GM21786 (cell line): ENCODE measurements at regions not wholly inside any gene's neighbourhood (a gene's known extent, or its start where the extent isn't known, plus 50 kb on each side); places are given as distances from the start of the nearest gene placed in this dataset.

Source experiments
- ATAC-seq: cut with Tn5 transposase; IDR thresholded peaks from one replicate; pipeline ENCODE4 v1.9.1; 2021; ENCODE audit not compliant: unreplicated experiment

DNA sequence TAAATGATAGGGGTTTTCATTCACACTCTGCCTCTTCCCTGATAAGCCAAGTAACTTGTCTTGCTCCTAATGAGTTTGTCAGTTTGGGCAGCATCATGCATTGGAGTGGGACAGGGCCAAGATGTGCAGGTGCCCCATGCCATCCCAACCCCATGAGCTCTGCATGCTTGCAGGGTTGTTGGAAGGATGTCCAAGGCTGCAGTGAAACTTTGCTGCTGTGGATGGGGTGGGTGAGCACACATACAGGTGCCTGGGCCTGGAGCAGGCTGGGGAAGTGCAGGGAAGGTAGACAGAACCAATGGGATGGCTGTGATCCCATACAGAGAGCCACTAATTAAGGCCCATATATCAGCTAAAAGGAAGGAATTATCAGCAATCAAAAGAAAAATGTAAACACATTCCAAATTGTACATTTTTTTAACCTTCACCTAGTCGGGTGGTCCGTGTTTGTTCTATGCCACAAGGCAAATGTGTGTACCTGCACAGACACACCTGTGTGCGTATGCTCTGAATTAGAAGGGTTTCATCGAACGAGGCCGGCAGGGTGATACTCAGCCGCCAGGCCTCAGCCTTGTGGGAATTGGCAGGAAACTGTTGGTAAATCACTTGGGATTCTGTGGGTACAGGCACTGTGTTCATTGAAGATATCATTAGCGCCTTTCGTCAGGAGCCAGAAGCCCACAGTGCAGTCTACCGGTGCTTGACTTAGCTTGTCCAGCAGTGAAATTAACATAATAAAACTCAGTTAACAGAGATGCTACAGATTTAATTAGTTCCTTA, 342.9 kb downstream of the MYCN start:
- no peak for ATAC-seq

DNA sequence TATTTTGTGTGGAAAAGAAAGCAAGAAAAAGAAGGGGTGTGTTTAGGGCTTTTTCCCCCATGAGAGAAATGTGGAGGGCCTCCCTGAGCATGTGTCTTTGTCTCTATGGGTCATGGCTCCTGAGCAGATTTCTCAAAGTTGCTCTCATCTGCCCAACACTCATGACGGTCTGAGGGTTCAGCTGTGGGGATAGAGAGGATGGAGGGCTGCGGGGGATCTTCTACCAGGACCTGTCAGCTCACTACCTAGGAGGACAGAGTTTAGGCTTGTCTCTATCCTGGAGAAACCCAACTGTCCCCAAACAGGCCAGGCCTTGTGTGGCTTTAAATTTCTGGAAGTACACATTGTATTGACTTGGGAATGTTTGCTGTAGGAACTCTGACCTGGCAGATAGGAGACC, 342.2 kb downstream of the MYCN start:
- no peak for ATAC-seq

DNA sequence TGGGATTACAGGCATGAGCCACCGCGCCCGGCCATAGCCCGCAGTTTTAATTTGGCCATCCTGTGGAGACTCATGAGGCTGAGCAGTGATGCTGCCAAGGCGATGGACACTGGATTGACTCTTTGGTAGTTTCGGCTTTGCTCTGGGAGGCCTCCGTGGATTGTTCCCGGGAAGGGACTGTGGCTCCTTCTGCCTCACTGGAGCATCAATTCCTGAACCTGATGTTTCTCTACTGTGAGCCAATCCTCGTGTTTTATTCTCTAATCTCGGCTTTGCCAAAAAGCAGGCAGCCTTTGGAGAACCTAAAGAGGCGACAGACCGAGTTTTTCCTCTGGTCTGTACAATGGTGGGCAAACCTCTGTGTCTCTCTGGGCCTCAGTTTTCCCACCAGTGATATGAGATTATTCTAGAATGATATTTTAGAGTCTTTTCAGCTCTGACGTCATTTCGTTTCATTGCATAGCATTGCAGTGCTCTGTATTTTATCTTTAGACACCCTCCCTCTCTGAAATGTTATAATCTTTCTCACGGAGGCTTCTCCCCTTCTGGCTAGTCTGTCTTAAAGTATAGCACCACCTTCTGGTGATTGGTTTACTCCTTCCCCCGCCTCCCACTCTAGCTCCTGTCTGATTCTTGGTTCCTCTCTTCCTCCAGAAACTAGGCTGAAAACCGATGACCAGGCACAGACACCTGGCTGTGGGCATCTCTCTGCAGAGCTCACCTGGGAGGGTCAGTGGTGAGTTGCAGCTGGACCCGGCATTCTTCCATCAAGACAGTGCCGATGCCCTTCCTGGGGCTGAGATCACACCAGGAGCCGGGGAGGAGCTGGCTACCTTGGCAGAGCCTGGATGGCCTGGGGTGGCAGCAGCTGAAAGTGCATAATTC, 341.3 kb downstream of the MYCN start:
- no peak for ATAC-seq

DNA sequence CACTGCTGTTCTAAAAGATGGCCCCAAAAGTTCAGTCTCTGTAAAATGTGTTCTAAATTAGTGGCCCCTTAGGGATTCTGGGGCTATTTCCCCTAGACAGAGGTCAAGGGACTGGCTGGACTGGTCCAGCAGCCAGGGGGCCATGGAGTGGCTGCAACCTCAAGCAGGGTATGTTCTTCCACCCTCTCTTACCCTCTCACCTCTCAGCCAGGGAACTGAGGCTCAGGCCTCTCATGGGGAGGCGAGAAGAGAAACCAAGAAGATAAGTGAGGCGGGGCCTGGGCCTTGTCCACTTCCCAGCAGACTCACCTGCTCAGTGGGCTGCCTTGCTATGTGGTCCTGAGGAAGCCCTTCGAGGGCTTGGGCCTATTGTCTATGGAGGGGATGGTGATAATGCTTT, 339.7 kb downstream of the MYCN start:
- ATAC-seq: no peak

DNA sequence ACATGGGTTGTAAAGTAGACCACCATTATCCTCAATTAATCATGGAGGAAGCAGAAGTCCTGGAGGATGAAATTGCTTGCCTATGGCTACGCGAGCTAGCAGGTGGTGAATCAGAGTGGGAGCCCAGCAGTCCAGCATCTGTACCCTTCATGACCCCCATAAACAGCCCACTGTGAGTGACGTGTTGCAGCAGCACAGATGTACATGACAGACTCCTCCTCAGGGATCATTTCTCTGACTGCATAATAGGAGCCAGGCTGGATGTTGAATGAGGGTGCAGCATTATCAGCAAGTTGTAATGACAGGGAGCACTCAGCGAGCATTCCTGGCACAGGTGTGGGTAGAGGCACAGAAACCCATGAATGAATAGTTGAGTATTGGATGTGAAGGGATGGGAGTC, 339.3 kb downstream of the MYCN start:
- ATAC-seq: no peak

DNA sequence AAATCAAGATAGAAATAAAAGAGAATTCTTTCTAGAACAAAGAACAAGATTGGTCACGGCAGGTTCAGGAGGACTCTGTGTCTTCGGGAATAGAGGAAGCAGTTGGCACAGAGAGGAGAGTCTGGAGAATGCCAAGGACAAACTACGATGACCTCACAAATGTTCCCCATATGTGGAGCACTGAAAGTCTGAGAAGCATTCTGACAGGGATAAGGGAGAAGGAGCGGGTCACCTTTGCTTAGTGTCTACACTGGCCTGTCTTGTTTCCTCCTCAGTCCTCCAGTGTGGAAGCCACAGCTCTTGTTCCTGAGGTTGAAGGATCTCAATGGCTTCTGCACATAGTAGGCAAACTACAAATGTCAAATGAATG, 338.8 kb downstream of the MYCN start:
- ATAC-seq: no peak

DNA sequence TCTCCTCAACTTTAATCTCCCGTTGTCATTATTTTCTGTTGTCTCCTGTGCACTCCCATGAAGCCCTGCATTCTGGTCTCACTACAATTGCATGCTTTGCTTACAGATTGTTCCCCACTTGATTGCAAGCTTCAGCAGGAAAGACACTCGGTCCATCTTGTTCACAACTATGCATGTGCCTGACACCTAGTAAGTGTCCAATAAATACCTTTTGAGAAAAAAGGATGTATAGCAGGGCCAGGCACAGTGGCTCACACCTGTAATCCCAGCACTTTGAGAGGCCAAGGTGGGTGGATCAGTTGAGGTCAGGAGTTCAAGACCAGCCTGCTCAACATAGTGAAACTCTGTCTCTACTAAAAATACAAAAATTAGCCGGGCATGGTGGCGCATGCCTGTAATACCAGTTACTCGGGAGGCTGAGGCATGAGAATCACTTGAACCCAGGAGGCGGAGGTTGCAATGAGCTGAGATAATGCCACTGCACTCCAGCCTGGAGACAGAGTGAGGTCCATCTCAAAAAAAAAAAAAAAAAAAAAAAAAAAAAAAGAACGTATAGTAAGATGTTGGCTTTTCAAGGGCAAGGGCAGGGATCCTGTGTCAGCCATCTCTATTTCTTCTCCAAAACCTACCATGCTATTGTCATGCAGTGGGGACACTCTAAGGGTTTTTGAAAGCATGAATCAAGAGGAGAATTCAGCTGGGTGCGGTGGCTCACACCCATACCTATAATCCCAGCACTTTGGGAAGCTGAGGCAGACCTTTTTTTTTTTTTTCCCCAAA, 338.3 kb downstream of the MYCN start:
- no peak for ATAC-seq

DNA sequence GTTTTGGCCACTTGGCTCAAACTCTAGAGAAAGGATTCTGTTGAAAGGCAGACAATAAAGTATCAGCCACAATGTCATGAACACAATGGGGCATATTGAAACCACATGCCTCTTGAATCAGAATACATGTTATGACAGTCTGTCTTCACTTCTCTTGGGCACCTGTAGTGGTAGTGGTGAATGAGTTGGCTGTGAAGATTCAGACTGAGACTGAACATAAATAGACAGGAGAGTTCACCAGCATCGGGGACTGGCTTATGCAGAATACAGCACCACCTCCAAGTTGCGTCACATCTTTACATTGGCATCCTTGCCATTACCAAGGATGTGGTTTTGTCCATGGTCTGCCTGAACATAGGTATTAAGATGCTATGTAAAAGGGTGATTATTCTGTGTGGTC, 336.8 kb downstream of the MYCN start:
- no peak for ATAC-seq

DNA sequence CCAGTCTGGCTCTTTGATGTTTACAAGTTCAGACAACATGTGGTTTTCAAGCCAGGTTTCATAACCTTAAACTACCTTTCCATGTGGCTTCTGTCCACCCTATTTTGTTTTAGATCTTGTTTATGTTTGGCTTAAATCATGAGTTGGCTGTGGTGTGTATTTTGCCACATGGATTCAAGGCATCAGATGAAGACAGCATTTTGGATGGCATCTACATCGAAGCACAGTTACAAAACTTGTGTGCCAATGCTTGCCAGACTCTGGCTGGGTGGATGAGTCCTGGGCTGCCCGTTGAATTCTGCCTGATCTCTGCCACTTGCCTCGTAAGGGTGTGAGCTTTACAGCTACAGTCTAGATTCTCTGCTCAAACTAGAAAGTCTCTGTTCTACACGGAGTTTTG, 335.3 kb downstream of the MYCN start:
- no peak for ATAC-seq

DNA sequence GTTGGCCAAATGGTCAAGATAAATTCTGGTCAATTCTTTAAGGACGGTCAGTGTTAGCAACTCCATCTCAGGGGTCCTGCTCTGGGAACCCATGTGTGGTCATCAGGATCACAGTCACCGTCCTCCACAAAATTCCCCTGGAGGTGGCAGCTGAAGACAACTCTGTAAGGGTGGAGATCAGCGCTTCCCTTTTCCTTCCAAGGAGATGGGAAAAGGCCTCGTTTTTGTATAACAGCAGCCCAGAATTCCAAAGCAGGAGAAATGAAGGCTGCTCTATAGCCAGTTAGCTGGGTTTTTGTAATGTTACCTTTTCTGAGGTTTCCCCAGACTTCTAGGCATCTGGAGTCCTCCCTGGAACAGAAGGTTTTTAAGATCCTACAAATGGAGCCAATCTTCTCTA, 334.8 kb downstream of the MYCN start:
- ATAC-seq: no peak

DNA sequence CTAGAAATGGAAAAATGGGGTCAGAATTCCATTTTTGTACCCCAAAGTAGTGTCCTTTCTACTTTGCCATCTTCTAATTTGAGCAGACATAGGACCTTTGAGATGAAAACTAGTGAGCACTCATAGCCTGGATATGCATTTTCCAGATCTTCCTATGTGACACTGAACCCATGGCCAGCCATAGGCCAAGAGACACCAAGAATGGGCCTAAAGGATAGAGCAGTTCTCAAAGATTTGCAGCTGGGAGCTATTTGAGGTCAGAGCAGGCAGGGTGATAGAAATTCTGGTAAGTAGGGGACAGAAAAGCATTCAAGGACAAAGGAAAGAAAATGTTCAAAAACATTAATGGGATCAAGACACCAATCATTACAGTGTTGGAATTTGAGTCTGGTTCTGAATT, 332.8 kb downstream of the MYCN start:
- no peak for ATAC-seq

DNA sequence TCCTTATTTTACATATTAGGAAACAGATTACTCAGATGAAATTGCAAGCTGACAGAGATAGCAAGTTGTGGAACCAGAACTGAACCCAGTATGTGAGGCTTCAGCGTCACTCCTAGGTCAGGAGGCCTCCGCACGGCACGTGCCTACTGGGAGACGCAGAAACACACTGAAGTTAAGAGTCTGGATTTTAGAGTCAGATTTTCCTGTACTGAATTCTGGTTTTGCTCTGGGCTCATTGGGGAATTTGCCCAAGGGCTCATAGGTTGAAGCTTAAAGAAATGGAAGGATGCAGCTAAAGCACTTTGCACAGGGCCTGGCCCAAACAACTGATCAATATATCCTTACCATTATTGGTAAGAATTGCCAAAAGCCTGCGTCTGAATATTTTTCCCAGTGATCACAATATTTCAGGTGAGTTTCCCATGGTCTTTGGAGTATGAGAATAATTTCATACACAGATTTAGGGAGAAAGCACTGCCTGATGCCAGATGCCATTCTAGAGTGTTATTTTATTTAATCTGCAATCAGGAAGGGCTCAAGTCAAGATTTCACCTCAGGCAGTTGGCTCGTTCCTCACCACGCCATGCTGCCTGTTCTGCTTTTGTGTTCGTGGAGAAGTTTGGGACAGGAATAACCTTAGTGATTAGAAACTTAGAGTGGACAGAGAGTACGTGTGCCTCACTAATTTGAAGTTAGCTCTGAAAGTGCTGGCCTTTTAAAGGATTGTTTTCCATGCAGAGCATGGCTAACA, 331.9 kb downstream of the MYCN start:
- no peak for ATAC-seq

DNA sequence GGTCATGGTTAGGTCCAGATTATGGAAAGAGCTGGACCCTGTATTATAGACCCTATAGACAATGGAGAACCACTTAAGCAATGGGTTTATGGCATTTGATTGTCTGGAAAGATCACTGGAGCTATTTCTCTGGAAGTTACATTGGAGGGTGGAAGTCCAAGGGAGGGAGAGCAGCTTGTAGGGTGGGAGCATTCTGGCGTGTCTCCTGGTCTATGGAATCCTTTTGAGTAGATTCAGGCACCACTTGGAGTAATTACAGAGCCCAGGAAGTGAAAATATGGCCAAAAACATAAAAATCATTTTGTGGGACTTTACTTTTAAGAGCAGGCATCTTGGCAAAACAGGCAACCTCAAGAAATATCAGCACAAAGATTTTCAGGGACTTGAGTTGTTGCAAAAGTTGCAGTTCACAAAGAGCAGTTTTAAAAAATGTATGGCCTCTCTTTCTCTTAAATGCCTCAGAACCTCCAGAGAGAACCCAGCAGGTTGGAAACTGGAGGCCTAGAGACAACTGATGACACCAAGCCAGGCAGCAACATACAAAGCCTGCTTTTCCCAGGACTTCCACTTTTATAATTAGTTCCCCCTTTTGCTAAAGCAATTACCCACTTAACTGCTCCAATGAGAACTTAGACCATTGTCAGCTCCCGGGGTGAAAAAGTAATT, 331.0 kb downstream of the MYCN start:
- no peak for ATAC-seq

DNA sequence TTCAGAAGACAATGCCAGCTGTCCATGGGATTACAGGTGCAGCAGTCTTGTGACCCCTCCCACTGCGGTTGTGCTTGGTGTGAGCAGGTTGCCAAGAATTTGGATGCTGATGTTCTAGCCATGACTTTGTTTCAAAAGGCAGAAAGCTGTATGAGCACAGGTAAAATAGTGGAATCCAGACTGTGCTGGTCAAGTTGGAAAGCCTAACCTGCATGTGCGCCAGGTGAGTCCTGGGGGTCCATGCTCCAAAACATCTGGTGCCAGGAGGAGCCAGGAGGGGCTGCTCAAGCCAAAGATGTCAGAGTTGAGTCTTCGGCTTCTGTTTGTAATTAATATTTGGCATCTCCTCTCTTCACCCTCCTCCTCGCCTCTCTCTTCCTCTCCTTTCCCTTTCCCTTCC, 330.1 kb downstream of the MYCN start:
- no peak for ATAC-seq

DNA sequence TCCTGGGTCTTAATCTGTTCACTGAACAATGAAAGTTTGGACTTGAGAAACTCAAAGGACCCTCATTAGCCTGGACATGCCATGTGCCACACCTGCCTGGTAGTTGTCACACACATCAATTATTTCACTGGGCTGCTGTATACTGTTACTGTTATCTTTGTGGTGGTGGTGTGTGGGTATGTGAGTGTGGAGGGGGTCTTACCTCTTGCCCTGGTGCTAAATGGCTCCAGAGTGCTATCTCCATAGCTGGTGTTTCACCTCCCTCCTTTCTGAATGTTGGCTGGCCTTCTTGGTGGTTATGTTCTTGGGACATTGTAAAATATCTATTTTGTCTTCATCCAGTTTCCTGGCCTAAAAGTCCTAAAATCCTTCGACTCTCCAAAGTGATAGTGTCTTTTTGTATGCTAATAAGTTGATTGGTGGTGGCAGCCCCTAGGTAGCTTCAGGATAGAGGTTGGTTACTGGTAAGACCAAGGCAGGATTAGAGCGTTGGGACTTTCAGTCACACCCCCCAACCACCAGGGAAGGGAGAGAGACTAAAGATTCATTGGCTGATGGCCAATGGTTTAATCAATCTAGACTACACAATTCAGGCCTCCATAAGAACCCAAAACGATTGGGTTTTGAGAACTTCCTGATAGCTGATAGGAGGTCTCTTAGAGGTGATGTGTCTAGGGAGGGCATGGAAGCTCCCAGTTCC, 328.1 kb downstream of the MYCN start:
- no peak for ATAC-seq

DNA sequence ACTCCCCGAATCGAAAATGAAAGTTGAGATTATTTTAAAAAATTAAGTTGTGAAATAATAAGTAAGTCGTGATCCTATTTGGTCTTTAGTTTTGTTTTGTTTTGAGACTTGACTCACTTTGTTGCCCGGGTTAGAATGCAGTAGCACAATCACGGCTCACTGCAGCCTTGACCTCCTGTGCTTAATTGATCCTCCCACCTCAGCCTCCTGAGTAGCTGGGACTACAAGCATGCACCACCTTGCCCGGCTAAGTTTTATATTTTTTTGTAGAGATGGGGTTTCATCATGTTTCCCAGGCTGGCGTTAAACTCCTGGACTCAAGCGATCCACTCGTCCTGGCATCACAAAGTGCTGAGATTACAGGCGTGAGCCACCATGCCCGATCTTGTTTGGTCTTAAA, 326.2 kb downstream of the MYCN start:
- ATAC-seq: no peak

DNA sequence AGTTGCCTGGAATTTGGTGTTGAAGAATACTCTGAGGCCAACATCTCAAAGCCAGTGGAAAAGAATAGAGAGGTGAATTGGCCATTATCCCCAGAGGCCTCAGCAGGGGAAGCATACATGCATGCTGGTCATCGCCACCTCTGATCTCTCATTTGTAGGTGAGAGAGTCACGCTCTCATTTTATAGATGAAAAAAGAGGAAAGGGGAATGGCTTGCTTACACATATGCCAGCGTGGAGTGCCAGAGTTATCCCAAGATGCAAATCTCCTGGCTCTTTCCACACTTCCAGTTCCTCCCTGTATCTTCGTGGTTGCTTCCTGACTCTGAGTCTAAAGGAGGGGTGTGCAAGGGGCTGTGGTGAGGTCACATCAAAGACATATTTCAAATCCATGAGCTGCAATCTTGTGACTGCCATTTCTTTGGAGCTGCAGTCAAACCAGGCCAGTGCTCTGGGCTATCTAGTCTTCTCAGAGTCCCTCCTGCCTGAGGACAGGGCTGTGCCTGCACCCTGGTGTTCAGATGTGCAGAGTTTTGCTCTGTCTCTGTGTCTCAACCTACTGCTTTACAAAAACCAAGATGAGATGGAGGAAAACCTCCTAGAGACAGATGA, 324.7 kb downstream of the MYCN start:
- no peak for ATAC-seq

DNA sequence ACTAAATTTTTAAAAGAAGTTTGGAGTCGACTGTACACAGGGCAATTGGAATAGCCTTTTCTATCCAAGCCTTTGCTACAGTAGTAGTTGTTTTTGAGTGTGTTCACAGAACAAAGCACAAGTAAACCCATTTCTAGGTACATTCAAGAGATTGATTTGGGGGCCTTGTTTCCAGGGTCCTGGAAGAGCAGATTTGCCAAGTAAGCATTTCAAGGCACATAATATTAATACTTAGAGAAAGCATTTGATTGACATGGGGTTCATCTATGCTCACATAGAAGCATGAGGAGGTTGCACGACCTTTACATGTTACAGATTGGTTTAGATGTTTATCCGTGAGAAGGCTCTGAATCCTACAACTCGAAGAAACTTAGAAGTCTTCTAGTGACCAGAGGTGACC, 324.1 kb downstream of the MYCN start:
- ATAC-seq: no peak

DNA sequence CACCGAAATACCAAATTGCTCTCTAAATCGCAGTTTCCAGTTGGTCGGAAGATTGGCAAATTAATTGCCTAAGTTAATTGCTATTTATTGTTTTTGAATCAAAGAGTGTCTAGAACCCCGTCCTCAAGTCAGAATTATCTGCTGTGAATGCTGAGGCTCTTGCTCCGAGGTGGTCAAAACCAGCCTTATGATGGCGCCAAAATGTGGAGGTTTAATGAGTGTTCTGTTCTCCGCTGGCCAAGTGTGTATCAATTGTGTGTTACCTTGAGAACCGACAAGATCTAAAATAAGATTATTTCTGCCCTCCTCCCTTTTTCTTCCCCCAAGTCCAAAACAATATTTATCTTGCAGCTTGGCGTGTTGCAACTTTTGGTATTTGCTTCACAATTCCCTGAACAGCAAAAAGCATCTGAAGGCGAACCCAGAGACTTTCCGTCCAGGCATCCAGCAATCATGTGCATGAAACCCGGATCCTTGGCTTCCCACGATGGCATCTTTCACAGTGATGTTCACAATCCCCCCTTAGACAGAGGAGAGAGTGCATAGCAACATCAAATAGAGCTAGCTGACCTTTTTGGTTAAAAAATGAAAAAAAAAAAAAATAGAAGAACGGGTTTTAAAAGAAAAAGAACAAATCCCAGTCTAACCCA, 323.0 kb downstream of the MYCN start:
- no peak for ATAC-seq
